ENCODE measurements at regions not wholly inside any gene's neighbourhood (a gene's known extent, or its start where the extent isn't known, plus 50 kb on each side); places are given as distances from the start of the nearest gene placed in this dataset.
"Not testable (repeated sequence)": the region's sequence is repeated elsewhere in the genome, so short reads cannot be mapped to it uniquely, and the experiment has no call there.

- no peak for DNase-seq
These were observed 68.8 kb upstream of the DLG1 start for GRCh38 chr3:197367081-197367780.

GRCh38 chr3:197366301-197367044, 68.1 kb upstream of the DLG1 start:
- DNase-seq: no peak

GRCh38 chr3:197365586-197365985, 67.2 kb upstream of the DLG1 start:
- no peak for DNase-seq

- DNase-seq: no peak
These were observed 66.1 kb upstream of the DLG1 start for GRCh38 chr3:197364410-197365071.

GRCh38 chr3:197363553-197364409, 65.4 kb upstream of the DLG1 start:
- no peak for DNase-seq

GRCh38 chr3:197362081-197362480, 63.7 kb upstream of the DLG1 start:
- no peak for DNase-seq

GRCh38 chr3:197360095-197360494, 61.7 kb upstream of the DLG1 start:
- not testable (repeated sequence) for DNase-seq

GRCh38 chr3:197359476-197359875, 61.1 kb upstream of the DLG1 start:
- DNase-seq: not testable (repeated sequence)

GRCh38 chr3:197356741-197357140, 58.3 kb upstream of the DLG1 start:
- DNase-seq: no peak

- DNase-seq: no peak
These were observed 57.9 kb upstream of the DLG1 start for GRCh38 chr3:197356275-197356674.

- no peak for DNase-seq
These were observed 57.3 kb upstream of the DLG1 start for GRCh38 chr3:197355713-197356112.

- no peak for DNase-seq
These were observed 56.2 kb upstream of the DLG1 start for GRCh38 chr3:197354568-197355001.

- no peak for DNase-seq
These were observed 55.6 kb upstream of the DLG1 start for GRCh38 chr3:197353867-197354567.

GRCh38 chr3:197353001-197353866, 54.8 kb upstream of the DLG1 start:
- DNase-seq: no peak

GRCh38 chr3:197352382-197352781, 54.0 kb upstream of the DLG1 start:
- no peak for DNase-seq

GRCh38 chr3:197350446-197350845, 52.0 kb upstream of the DLG1 start:
- DNase-seq: no peak

GRCh38 chr3:197349368-197349767, 51.0 kb upstream of the DLG1 start:
- DNase-seq: no peak
